OCI-LY1 (cell line): ENCODE measurements at regions not wholly inside any gene's neighbourhood (a gene's known extent, or its start where the extent isn't known, plus 50 kb on each side); places are given as distances from the start of the nearest gene placed in this dataset.

ENCODE experiments used
- CTCF ChIP-seq: fragments of 200-600 bp; sonication (generic), shearing (Covaris generic); IDR thresholded peaks from 2 replicates; pipeline ENCODE4 v1.5.1; 2017; ENCODE audit warnings: mild to moderate bottlenecking, antibody characterized with exemption, low read length, moderate library complexity, mixed read lengths
- EZH2 ChIP-seq: fragments of 200-600 bp; sonication (generic), shearing (Covaris generic); IDR thresholded peaks from 2 replicates; pipeline ENCODE4 v1.8.0; 2017; ENCODE audit warnings: borderline replicate concordance, mixed run types, mild to moderate bottlenecking, antibody characterized with exemption, low read length, moderate library complexity, mixed read lengths

DNA sequence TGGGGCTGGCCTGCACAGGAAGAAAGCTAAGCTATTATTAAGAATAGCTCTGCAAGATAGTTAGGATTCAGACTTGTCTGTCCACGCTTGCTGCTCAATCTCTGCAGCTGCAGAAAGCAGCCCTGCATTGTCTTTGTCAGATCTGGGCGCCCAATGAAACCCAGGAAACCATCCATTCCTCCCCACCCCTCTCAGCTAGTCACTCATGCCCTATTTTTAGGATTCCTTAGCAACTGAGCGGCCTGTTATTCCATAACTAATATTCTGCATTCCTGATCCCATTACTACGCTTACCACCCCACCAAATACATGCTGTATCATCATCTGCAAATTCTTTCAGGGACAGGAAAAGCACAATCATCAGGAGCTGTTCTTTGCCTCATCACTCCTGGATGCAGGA lies 52.9 kb upstream of the APC start:
- TF ChIP-seq CTCF = no peak
- TF ChIP-seq EZH2 = no peak
